Activated T-cell treated with anti-CD3 and anti-CD28 coated beads for 4 hours (primary cell): ENCODE measurements at regions not wholly inside any gene's neighbourhood (a gene's known extent, or its start where the extent isn't known, plus 50 kb on each side); places are given as distances from the start of the nearest gene placed in this dataset.

Experiments
- DNase-seq: peaks from one replicate; pipeline ENCODE4 v3.0.0-alpha.2; 2020

- no peak for DNase-seq
Measured at GRCh38 chr6:8670792-8671191, 235.4 kb upstream of the SLC35B3 start.

DNA sequence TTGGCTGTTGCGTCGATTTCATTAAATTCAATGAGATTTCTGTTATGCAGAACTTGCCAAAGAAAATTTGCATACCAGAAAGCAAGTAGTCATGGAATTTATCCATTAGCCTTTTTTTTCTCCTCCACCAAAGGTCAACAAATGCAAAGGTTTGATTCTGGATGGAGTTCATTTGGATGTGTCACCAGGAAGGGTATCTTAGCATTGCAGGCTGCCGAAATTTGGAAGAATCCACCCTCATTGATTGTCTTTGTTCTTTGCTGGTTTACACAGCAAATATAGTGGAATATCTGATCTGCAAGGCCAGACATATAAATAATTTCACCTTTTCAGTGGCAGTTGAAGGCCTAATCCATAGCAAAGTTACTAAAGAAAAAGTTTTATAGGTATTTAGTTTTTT, 229.4 kb upstream of the SLC35B3 start:
- no peak for DNase-seq

- no peak for DNase-seq
Measured at GRCh38 chr6:8664070-8664469, 228.7 kb upstream of the SLC35B3 start.

DNA sequence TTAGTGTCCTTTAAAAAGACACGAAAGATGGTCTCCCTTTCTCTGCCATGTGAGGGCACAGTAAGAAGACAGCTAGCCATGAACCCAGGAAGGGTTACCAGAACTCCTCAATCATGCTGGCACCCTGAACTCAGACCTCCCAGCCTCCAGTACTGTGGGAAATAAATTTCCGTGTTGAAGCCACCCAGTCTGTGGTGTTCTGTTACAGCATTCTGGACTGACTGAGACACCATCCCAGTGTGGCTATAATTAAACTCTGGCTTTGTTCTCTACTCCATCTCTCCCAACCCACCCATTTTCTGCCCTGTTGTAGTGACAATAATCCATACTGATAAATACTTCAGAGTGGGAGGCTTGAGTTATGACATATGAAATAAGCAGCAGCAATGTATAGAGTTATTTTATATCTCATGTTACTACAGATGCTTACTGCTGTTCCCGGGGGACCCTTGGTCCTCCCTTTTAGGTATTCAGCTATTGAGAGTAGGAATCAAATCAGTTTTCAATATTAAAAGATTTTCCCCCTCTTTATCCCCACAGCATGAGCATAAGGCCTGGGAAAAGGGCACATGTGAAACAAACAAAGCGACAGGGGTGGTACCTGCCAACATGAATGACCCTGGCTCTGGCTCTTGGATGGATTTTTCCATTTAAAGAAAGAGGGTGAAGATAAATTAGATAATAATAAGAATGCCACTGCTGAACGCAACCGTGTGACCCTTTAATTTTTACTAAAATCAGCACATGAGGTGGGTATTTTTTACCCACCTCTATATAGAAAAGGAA, 224.3 kb upstream of the SLC35B3 start:
- no peak for DNase-seq

DNA sequence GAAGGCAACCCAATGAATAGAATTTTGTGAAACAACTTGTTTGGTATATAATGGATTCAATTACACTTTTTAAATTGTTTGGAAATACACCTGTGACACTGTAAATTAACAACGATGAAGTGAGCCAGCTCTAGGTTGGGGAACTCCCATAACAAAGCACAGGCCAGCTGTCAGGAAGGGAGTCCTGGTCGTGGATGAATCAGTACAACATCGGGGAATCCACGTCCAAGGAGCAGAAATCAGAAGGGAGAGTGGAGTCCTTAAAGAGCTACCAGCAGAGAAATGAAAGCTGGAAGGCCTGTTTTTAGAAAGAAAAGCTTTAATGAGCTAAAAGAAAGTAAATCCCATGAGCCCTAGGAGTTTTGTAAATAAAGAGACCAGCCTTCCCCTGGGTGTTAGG, 223.1 kb upstream of the SLC35B3 start:
- DNase-seq, result no peak

DNA sequence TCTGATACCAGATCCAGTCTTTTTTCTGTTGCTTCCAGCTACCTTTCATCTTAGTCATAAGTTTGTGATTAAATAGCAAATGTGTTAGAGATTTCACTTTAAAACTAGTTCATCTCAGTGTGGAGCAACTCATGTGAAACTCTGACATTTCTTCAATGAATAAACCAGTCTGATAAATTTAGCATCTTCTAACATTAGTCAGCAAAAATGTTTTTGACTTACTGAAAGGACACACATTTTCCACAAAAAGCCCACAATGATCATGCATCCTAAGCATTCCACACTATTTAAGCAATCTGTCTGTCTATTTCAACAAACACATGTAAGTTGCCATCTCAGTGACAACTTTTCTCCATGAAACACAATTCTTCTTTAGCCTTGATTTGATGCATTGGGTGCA, 222.2 kb upstream of the SLC35B3 start:
- no peak for DNase-seq

DNA sequence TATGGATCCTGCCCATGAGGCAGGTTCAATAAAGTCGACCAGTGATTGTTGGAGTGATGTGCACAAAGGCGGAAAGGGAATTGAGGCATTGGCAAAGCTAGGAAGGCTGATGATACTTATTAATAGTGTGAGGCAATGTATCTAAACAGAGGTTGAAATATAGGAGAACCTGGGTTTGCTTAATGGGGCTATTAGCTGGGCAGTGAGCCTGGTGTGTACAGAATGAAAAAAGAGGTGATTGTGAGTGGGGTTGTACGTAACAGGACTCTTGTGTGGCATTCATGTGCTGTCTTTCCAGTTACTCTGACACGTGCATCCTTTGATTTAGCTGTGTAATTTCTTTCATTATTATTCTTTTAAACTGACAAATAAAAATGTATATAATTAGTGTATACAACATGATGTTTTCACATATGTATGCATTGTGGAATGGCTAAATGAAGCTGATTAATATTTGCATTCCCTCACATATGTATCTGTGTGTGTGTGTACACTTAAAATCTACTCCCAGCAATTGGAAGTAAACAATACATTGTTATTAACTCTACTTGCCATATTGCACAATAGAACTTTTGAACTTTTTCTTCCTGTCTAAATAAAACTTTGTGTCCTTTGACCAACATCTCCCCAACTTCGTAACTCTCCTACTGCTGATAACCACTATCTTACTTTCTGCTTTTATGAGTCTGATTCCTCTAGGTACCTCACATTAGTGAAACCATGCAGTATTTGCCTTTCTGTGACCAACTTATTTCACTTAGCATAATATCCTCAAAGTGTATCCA, 220.5 kb upstream of the SLC35B3 start:
- no peak for DNase-seq

DNA sequence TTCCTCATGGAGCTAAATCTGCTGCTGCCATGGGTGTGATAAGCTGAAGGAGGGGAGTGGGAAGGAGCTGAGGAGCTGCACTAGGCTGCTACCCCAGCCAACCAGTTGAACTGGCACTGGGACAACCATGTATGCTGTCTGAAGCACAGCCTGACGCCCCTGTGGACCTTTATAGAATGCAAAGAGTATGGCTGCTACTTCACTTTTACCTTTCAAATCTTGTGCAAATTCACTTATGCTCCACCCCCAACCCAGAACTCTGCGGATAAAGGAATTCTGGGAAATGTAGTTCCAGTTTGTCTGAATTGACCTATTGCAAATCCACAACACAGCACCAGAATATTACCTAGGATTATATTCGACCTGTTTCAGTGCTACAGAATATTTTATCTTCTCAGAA, 217.4 kb upstream of the SLC35B3 start:
- no peak for DNase-seq

- no peak for DNase-seq
Measured at GRCh38 chr6:8651998-8652397, 216.7 kb upstream of the SLC35B3 start.

GRCh38 chr6:8645212-8645611, 209.9 kb upstream of the SLC35B3 start:
- DNase-seq, result no peak

- no peak for DNase-seq
Measured at GRCh38 chr6:8644306-8644705, 209.0 kb upstream of the SLC35B3 start.

DNA sequence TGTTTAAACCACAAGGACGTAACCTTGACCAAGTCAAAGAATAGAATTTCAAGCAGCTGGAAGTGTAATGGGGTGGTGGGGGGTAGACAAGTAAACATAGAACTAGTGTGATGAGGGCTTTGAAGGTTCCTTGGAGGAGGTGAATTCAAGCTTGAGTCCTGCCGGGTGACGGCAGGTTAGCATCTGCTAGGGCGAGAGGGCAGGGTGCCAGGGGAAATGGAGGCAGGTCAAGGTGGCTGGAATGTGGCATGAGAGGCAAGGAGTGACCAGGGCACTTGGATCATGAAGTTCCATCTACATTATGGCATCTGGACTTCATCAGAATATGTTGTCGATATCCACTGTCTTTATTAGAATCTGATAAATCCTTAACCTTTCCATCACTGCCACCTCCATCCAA, 207.5 kb upstream of the SLC35B3 start:
- no peak for DNase-seq

GRCh38 chr6:8642131-8642530, 206.8 kb upstream of the SLC35B3 start:
- DNase-seq, result no peak

GRCh38 chr6:8639928-8640649, 204.7 kb upstream of the SLC35B3 start:
- no peak for DNase-seq

DNA sequence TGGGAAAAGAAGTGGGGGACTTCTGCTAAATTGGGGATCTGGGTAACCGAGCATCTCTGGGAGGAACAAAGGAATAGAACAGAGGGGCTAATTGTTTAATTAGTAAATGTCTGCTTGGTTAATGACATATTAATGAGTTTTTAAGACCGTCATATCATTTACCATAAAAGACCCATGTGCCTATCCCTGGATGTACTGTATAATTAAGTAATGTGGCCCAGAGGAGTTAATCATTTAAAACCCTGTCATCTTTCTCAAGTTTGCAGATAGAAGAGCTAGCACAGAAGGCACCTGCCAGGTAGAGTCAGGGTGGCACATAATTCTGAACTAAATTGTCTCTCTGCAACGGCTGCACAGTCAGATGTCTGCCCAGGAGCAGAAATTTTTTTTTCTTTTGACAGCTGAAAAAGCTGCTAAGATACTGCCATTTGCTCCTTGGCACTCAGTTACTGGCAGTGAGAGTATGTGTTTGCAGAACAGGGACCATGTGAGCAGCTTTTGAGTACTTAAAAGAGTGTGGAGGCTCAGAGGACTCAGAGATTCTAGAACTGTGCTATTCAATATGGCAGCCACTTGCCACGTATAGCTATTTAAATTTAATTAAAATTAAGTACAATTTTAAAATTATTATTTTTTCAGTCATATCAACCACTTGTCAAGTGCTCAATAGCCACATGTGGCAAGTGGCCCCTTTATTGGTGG, 202.7 kb upstream of the SLC35B3 start:
- no peak for DNase-seq

GRCh38 chr6:8633762-8634161, 198.4 kb upstream of the SLC35B3 start:
- no peak for DNase-seq

- DNase-seq, result no peak
Measured at GRCh38 chr6:8628736-8629135, 193.4 kb upstream of the SLC35B3 start.

DNA sequence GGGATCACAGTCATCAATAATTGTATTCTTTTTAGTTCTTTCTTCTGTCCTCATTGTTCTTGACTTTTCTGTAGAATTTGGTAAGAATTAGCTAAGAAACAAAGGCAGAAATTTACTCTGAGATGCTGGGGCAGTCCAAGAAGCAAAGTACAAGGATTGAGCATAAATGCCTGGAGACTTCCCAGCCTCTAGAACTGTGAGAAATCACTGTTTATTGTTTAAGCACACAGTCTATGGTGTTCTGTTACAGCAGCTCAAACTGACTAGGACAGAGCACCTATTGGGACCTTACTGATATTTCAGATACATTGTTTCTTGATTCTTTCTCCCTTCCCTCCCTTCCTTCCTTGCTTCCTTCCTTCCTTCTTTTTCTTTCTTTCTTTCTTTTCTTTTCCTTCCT, 192.7 kb upstream of the SLC35B3 start:
- DNase-seq, result no peak

DNA sequence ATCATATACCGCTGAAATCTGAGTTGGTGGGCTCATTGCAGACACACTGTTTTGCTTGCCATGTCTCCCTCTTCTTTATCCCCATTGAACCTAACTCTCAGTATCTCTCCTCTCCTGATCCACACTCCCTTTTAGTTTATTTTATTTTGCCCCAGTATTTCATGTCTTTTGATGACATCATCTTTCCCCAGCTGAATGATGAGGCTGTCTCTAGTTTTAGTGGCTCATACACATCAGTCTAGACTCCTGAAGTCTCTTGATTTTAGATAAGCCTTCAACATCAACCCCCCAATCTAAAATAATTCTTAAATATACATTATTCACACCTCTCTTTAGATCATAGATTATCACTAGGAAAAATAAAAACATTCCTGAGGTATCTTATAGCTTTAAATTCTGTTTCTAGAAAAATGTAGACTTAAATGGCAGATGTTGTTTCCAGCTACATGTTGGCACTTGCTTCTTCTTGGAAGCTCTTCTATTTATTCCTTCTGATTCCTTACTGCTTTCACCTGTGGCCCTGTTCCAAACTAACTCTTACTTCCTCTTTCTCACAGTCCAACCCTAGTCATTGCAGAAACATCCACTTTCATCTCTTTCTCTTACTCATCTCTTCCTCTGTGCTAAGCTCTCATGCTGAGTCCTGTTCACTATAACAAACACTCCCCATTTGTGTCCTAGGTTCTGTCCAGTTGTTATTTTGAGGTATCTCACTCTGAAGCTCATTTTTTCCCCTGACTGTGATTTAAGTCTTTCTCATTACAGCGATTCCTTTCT, 191.9 kb upstream of the SLC35B3 start:
- DNase-seq, result no peak

DNA sequence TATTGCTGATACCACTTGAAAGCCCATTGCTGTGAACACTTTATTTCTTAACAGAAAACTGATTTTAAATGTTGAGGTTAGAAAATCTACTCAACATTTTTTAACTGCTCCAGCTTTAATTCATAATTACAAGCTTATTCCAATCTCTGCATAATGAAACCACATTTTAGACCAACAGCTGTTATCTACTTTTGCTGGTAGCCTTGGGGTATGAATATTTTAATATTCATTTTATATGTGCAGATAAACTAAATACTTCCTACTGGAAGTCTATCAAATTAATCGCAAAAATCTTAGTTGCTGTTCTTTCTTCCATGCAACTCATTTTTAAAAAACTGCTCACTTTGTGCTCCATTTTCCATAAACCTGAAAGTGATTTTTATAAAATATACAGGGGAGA, 189.3 kb upstream of the SLC35B3 start:
- no peak for DNase-seq

- no peak for DNase-seq
Measured at GRCh38 chr6:8623441-8623840, 188.1 kb upstream of the SLC35B3 start.

- no peak for DNase-seq
Measured at GRCh38 chr6:8619853-8620252, 184.5 kb upstream of the SLC35B3 start.
